ENCODE measurements at regions not wholly inside any gene's neighbourhood (a gene's known extent, or its start where the extent isn't known, plus 50 kb on each side); places are given as distances from the start of the nearest gene placed in this dataset.

GRCh38 chr2:3105814-3106569 is 271.6 kb downstream of the EIPR1 start:
- TF ChIP-seq CTCF (IDR thresholded peaks at IDR 0.05) (no peak), EZH2 (IDR thresholded peaks at IDR 0.05; ENCODE audit: borderline replicate concordance, insufficient read depth, low read depth, low read length, poor library complexity, severe bottlenecking) (no peak)
